GM21529 (cell line): ENCODE measurements at regions not wholly inside any gene's neighbourhood (a gene's known extent, or its start where the extent isn't known, plus 50 kb on each side); places are given as distances from the start of the nearest gene placed in this dataset.
"Not testable (repeated sequence)": the region's sequence is repeated elsewhere in the genome, so short reads cannot be mapped to it uniquely, and the experiment has no call there.

ENCODE experiments used
- ATAC-seq: cut with Tn5 transposase; IDR thresholded peaks from one replicate; pipeline ENCODE4 v1.9.1; 2021; ENCODE audit not compliant: unreplicated experiment

DNA sequence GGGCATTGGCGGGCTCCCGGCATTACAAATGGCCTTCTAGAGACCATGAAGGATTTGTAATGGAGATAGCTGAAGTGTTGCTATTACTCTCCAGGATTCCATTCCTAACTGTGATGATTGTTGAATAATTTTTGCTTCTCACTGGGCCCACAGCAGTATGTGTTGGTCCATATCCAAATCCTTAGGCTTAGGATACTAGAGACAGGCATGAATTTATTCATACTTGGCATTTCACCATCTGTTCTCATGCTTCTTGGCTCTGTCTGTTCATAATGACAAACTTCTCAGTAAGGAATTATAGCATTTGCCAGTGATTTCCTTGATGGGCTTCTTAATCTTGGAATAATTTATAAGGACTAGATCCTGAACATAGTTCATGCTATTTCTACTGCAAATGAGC lies 832.9 kb downstream of the C12orf50 start:
- ATAC-seq = no peak

DNA sequence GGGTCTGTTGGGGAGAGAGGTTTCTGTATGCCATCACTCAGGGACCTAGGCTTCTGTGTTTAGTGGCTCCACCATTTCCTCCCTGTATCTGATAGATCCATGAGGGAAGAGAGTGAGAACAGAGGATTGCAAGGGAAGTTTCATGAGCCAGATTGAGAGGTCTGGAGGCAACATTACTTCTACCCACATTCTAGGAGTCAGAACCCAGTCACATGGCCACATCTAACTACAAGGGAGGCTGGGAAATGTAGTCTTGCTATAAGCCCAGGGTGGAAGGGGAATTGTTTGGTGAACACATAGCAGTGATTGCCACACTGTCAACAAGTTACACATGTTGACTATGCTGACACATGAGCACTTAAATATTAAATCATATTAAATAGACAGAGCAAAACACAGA lies 834.8 kb downstream of the C12orf50 start:
- ATAC-seq = not testable (repeated sequence)

DNA sequence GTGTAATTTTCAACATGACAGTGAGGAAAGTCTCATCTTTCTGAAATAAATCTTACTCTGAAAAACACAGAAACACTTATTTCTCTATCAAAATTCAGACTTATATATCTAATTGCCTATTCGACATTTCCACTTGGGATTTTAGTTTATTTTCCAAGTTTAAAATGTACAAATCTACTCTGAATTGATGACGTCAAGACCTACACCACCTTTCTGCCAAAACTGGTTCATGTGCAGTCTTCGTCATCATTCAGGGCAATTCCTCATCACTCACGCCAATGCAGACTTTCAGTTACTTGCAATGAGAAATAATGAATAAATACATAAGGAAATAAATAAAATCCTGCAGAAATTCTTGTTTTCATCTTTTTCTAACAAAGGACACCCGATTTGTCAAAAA lies 843.8 kb downstream of the C12orf50 start:
- no peak for ATAC-seq

DNA sequence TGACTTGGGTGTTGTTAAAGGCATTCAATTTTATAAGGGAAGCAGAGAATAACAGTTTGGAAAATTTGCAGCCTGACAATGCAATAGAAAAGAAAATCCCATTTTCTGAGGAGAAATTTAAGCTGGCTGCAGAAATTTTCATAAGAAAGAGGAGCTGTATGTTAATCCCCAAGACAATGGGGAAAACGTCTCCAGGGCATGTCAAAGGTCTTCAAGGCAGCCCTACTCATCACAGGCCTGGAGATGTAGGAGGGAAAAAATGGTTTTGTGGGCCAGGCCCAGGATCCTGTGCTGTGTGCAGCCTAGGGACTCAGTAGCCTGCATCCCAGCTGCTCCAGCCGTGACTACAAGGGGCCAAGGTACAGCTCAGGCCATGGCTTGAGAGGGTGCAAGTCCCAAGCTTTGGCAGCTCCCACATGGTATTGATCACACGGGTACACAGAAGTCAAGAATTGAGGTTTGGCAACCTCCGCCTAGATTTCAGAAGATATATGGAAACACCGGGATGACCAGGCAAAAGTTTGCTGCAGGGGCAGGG lies 846.4 kb downstream of the C12orf50 start:
- no peak for ATAC-seq

DNA sequence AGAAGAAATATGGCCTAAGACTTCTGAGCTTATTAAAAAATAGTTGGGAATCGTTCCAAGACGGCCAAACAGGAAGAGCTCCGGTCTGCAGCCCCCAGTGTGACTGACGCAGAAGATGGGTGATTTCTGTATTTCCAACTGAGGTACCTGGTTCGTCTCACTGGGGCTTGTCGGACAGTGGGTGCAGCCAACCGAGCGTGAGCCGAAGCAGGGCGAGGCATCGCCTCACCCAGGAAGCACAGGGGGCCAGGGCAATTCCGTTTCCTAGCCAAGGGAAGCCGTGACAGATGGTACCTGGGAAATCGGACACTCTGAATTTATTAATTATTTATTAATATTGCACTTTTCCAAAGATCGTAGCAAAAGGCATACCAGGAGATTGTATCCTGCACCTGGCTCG lies 857.8 kb downstream of the C12orf50 start:
- ATAC-seq = no peak

DNA sequence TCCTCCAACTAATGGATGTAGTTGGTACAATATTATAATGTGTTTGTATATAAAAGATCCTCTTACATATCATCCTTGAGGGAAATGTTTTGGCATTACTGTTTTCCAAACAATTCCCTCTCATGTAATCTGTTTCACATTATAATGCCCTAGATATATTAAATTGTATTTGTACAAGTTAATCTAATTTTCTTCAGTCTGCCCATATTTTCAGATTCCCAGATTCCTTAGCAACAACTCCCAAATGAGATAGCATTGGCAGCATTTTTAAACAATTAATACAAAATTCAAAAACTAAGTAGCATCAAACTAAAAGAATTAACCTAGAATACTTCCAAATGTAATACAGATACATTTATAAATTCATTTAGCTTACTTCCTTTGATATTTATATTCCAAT lies 860.2 kb downstream of the C12orf50 start:
- ATAC-seq = no peak

DNA sequence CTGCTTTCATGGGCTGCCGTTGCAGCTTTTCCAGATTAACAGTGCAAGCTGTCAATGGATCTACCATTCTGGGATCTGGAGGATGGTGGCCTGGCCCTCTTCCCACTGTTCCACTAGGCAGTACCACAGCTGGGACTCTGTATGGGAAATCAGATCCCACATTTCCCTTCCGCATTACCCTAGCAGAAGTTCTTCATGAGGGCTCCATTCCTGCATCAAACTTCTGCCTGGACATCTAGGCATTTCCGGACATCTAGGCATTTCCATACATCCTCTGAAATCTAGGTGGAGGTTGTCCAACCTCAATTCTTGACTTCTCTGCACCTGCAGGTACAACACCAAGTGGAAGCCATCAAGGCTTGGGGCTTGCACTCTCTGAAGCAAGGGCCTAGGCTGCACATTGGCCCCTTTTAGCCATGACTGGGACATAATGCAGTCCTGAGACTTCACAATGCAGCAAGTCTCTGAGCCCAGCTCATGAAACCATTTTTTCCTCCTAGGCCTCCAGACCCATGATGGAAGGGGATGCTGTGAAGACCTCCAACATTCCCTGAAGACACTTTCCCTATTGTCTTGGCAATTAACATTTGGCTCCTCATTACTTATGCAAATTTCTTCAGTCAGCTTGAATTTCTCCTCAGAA lies 863.3 kb downstream of the C12orf50 start:
- ATAC-seq = no peak

DNA sequence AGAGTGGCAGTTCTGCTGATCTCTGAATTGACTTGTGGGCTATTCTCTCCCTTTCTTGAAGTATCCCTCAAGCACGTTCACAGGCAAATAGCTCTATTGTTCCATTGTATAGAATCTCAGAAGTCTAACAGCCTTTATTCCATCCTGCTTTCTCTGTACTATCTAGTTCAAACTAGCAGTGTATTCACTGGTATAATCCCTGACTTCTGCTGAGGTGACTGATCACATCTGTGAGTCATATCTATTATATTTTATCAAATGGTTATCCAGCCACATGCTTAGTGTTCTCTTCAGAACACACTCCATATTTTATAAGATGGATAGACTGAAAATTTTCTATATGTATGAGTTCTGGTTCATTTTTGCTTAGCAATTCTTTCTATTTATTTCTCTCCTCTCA lies 866.1 kb downstream of the C12orf50 start:
- ATAC-seq = no peak

DNA sequence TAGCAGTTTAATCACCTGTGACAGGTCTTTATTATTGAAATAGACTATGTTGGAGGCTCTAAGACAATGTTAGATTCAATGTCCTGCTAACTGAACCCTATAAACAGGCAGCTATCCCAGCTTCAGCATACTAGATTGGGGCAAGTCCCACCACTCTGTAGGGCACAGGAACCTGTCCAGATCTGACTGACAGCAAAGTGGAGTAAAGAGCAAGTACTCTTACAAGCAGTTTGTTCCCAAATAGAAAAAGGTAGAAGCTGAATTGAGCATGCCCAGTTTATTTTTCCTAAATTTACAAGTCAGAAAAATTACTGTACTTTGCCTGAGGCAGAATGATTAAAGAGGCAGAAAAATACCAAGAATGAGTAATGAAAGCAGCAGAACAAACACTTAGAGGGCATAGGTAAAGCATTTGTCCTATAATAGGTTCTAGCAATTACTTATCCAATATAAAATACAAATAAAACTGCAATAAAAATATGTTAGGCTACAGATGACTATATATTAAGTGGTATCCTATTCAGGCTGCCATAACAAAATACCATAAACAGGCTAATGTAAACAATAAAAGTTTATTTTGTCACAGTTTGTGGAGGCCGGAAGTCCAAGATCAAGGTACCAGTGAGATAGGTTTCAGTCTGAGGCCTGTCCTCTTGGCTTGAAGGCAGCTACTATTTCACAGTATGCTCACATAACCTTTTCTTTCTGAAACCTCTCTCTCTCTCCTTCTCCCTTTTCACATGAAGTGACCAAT lies 868.2 kb downstream of the C12orf50 start:
- ATAC-seq = no peak

DNA sequence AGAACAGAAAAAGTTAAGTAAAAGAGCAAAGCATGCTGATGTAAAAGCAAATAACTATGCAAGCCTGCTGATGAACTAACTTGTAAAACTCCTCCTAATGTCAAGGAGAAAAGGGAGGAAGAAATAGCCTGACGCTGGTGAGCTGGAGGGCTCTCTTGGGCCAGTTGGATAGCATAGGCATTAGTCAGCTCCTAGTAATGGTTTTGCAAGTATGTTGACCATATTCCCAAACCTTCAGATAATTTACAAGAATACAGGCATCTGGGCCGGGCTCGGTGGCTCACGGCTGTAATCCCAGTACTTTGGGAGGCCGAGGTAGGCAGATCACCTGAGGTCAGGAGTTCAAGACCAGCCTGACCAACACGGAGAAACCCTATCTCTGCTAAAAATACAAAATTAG lies 871.4 kb downstream of the C12orf50 start:
- no peak for ATAC-seq

DNA sequence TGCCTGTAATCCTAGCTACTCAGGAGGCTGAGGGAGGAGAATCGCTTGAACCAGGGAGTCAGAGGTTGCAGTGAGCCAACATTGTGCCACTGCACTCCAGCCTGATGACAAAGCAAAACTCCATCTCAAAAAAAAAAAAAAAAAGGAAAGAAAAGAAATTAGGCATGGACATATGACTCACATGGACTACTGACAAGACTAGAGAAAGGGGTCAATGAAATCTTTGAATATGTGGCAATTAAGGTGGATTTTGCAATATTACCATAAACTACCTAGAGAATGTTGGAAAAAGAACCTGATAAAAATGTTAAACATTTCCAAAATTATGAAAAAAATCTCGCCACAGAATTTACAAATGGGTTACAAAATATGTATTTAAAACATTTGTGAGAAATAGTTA lies 873.6 kb downstream of the C12orf50 start:
- no peak for ATAC-seq

DNA sequence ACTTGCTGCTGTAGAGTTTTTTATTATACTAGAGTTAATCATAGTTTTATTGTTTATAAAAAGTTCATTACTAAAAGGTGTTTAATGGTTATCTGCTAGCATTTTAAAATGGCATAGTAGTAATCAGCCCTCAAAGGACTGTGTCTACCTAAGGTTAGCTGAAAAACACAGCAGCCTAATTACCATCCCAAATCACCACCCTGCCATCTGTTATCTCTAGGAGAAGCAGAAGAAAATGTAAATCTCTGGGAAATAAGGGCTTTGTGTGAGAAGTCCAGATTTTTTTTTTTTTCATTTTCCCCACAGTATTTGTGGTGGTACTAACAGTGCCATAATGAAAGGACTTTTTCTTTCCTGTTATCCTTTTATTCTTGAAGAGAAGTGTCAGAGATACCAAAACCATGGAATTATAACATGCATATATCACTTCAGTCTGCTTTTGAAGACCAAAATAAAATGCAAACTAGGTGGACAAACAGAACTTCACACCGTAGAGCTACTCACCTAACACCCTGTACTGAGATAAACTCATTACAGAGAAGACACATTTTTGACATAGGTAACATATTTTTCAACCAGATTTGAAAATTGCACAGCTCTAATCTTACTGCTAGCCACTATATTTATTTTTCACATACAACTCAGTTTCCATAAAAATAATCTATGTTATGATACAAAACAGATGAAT lies 876.2 kb downstream of the C12orf50 start:
- ATAC-seq = no peak

DNA sequence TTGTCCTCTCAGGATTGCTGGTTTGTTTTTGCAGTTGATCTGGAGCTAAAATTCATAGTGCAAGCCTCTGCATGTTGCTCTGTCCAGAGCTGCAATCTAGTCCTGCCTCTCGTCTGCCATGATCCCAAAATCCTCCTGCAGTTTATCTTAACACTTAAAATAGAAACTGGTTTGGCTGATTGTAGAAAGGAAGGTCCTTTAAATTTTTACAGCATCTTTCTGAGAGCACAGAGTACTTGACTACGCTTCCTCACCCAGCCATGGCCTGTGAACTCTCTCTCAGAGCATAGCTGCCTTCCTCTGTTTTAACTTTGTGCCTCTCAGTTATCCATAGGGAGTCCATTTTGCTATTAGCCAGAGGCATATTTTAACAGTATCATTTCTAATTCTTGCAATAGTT lies 877.1 kb downstream of the C12orf50 start:
- no peak for ATAC-seq

DNA sequence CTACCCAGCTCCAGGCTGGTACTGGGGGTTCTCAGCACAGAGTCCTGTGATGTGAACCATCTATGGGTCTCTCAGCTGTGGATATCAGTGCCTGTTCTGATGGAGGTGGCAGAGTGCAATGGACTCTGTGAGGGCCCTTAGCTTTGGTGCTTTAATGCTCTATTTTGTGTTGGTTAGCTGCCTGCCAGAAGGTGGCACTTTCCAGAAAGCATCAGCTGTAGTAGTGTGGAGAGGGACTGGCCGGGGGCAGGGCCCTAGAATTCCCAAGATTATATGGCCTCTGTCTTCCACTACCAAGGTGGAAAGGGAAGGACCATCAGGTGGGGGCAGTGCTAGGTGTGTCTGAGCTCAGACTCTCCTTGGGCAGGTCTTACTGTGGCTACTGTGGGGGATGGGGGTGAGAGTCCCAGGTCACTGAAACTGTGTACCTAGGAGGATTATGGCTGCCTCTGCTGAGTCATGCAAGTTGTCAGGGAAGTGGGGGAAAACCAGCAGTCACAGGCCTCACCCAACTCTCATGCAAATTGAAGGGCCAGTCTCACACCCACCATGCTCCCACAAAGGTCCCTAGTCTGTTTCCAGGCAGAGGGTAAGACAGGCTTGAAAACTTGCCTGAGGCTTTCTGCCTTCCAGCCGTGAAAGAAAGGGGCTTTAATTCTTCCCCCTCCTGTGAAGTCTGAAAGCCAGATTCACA lies 878.1 kb downstream of the C12orf50 start:
- peak; percentile 85 for ATAC-seq

DNA sequence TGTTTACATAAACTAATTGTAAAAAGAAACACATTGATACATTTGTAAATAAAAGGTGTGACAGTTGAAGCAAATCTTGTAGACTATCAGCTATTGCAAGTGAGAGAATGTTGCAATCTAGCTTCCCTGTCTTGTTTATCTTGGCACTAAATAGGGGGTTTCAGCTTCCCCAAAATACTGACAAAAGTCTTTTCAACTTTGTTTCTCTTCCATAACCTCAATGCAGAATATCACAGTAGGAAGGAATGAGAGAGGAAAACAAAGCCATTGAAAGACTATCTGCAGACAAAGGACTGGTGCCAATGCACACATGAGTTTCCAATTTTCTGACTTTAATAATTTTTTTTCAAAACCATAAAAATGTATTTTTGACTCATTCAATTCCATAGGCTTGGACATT lies 886.2 kb upstream of the MGAT4C start:
- ATAC-seq = no peak

DNA sequence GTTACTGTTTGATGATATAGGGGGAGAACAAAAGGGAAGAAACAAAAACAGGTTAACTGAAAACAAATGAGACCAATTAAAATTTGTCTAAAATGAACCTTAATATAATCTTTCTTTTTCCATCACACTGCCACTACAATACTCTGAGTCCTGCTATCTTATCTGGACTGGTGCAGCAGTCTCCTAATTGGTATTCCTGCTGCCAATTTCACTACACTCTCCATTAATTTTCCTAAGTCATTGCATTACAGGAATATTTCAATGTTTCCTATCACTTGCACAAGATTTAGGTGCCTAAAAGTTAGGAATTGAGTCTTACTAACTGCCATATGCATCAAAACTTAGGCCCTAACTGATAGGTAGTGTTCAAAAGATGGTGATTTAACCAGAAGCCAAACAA lies 884.9 kb upstream of the MGAT4C start:
- ATAC-seq = no peak

DNA sequence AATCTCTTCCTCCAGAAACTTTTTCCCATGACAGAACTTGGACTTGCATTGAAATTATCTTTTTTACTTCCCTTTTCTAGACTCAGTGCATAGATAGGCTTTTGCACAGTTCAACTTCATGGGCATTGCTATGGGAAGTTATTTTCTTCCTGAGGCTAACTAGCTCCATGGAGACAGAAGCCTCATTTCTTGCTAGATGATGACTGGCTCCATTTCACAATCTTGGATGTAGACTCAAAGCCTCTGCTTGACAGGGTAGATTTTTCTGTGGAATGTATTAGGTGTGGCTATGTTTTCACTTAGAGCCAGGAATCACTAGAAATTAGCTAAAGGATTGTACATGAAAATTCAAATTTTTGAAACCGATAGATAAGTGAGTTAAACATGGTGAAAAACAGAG lies 884.1 kb upstream of the MGAT4C start:
- no peak for ATAC-seq

DNA sequence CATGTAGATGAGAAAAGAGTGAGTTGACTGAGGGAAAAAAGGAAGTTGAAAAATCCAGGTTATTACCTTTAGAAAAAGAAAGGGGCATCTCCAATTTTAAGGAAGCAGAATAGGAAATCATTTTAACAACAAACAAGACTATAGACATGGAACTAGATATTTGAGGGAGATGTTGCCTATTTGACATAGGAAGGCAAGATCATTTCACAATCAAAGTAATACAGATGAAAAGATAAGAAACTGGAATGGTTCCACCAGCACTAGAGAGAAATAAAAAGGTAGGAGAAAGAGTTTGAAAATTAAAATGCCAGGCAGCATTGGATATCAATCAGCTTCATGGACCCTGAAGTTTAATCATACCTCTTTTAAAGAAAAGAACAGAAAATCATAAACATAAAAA lies 881.0 kb upstream of the MGAT4C start:
- no peak for ATAC-seq

DNA sequence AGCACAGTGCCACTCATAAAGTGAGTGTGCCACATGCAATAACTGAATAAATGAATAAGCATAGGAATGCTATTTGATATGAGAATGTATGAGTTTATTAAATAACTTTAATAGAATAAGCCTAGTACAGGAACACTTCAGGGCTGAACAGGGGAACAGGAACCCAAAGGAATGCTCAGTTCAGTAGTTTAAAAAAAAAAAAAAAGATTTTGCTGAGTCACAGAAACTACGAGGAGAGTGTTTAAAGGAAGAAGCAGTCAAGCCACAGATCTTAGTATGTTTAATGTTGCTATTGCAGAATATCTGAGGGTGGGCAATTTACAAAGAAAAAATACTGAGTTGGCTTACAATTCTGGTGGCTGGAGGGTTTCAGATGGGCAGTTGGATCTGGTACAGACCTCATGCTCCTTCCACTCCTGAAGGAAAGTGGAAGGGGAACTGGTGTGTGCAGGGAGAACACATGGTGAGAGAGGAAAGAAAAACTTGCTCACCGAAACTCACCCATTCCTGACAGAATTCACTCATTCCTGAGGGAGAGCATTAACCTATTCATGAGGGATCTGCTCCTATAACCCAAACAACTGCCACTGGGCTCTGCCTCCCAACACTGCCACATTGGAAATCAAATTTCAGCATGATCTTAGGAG lies 880.3 kb upstream of the MGAT4C start:
- no peak for ATAC-seq

DNA sequence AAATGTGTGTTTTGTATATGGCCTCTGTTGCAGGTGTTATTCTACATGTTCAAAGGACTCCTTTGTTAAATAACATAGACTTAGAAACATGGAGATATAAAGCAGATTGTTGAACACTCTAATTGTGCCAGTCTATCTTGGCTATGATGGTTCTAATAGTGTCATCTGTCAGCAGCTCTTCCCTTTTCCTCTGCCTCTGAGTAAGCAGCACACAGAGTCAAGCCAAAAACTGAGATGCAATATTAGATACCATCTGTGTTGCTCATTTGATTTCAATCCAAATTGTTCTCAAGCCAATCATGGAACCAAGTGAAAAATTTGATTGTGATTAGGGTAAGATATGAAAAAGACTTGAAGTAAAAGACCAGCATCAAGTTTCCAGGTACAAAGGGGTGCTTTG lies 871.1 kb upstream of the MGAT4C start:
- no peak for ATAC-seq

DNA sequence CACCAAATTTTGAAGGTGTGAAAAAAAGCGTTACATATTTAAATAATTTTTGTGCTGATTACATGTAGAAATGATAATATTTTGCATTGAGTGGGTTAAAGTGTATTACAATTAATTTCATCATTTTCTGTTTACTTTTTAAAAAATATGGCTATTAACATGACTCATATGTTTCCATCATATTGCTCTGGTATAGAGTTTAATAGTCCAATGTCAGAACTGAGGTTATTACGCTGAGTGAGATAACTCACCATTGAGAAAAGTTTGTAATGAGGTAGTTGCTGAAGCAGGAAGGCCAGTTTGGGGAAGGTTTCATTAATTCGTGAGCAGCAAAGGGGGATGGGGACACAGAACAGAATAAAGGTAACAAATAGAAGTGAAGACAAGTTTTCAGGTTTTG lies 865.7 kb upstream of the MGAT4C start:
- ATAC-seq = no peak
